Activated T-cell treated with anti-CD3 and anti-CD28 coated beads, Interleukin-2, amount 50 U/mL, for 24 hours (primary cell): ENCODE measurements at regions not wholly inside any gene's neighbourhood (a gene's known extent, or its start where the extent isn't known, plus 50 kb on each side); places are given as distances from the start of the nearest gene placed in this dataset.

Experiments used
- DNase-seq: peaks from one replicate; pipeline ENCODE4 v3.0.0-alpha.2; 2020
- H3K27ac Mint-ChIP-seq: 2 replicates; pipeline ENCODE4 v1.8.0; 2020; ENCODE audit warnings: mild to moderate bottlenecking, mixed read lengths
- H3K27me3 Mint-ChIP-seq: 2 replicates; pipeline ENCODE4 v1.8.0; 2020; ENCODE audit warnings: mixed read lengths
- H3K36me3 Mint-ChIP-seq: 2 replicates; pipeline ENCODE4 v1.8.0; 2020; ENCODE audit warnings: low read depth, mixed read lengths
- H3K4me1 Mint-ChIP-seq: 2 replicates; pipeline ENCODE4 v1.8.0; 2020; ENCODE audit warnings: low read depth, mixed read lengths
- H3K4me3 Mint-ChIP-seq: 2 replicates; pipeline ENCODE4 v1.8.0; 2020; ENCODE audit warnings: mild to moderate bottlenecking, moderate library complexity, mixed read lengths
- H3K9me3 Mint-ChIP-seq: 2 replicates; pipeline ENCODE4 v1.8.0; 2020; ENCODE audit warnings: mixed read lengths

DNA sequence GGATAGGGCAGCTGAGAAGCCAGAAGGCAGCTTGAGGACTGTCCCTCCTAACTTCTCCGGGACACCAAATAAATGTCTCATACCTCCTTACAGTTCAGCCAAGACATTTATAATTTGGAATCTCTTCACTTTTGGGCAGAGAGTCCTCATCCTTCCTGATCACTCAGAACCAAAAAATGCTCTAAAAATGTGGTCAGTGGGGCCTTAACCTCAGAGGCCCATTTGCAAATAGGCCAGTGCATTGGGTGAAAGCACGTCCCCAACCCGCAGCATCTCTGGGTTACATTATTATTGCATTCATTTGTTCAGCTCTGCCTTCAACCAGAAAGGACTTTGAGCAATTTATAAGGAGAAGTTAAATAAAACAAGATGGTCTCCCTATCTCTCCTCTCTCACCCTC, 112.4 kb upstream of the IRX3 start:
- no peaks in the 10 kb centered on the region for H3K36me3 Mint-ChIP-seq
- no peak overlapping the region for H3K27ac Mint-ChIP-seq
- peaks cover 26% of the 10 kb centered on the region for H3K27me3 Mint-ChIP-seq
- H3K4me3 Mint-ChIP-seq, result no peak overlapping the region
- no peak for DNase-seq
- no peaks in the 10 kb centered on the region for H3K9me3 Mint-ChIP-seq
- H3K4me1 Mint-ChIP-seq, result no peaks in the 10 kb centered on the region

DNA sequence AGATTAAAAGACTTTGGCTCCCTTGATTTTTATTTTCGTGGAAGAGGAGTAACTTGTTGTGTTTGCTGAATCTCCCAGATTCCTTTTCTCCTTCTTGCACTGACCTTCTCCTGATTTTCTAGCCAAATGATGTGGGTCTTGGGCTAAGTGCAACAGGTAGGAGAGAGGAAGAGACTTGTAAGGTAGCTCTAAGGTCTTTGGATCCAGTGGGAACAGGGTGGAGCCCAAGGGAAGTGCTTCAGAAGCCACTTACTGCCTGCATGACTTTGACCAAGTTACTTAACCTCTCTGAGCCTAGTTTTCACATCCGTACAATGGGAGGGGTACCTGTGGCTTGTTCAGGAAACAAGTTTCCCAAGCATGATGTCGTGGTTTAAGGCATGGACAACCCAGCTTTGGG, 111.3 kb upstream of the IRX3 start:
- no peaks in the 10 kb centered on the region for H3K36me3 Mint-ChIP-seq
- H3K27me3 Mint-ChIP-seq, result peaks cover 31% of the 10 kb centered on the region
- no peaks in the 10 kb centered on the region for H3K9me3 Mint-ChIP-seq
- H3K27ac Mint-ChIP-seq, result no peak overlapping the region
- no peaks in the 10 kb centered on the region for H3K4me1 Mint-ChIP-seq
- no peak overlapping the region for H3K4me3 Mint-ChIP-seq
- no peak for DNase-seq

DNA sequence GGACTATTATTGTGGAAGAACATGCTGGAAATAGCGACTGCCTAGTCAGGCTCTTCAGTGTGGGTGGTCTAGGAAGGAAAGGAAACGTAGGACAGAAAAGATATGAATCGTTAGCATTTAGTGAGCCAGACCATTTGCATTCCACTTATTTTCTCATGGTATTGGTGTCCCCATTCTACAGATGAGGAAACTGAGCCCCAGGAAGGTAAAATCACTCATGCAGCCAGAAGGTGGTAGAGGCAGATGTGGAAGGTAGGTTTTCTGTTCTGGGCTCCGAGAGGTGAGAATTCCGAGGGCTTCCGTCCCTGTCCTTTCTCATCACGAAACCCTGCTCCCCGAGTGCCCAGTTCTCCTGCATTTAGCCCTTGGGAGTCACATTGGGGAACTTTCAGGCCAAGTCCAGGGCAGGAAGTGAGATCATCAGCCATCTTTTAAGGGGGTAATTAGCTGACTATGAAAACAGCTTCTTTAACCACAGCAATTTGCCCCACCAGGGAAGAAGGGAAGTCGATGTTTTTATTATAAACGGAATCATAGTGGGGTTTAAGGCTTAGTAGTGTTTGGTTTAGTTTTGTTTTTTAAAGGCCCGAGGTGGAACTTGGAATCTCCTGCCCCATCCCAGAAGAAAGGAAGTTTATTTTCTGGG, 110.7 kb upstream of the IRX3 start:
- no peaks in the 10 kb centered on the region for H3K9me3 Mint-ChIP-seq
- no peak for DNase-seq
- no peak overlapping the region for H3K27ac Mint-ChIP-seq
- no peaks in the 10 kb centered on the region for H3K4me1 Mint-ChIP-seq
- no peak overlapping the region for H3K4me3 Mint-ChIP-seq
- H3K27me3 Mint-ChIP-seq, result peaks cover 31% of the 10 kb centered on the region
- no peaks in the 10 kb centered on the region for H3K36me3 Mint-ChIP-seq

DNA sequence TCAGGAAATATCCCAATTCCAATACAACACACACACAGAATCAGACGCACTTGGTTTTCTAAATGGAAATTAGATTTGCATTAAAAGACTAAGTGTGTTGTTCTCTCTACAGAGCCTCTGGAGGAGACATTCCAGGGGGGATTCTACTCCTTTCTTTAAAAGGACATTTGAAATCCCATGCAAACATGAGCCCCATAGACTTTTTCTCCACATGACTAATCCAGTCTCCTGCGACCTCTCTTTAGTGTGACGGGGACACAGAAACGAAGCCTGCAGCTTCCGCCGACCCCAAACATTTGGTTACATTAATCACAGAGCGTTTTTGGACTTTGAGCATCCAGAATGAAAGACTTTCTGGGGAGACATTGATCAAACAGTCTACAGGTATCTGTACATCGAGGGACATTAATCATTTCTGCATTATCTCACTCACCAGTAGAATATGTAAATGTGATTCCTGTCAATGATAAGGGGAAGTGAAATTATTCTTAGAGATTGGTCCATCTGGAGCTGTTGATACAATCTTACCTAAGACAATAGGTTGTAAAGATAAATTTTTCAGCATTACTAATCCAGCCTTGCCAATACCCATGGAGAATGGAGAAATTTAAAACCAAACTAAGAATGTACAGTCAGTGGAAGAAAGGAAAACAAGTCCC, 103.4 kb upstream of the IRX3 start:
- Mint-ChIP-seq H3K4me1 (no peaks in the 10 kb centered on the region), H3K27ac (no peak overlapping the region), H3K4me3 (no peak overlapping the region), H3K9me3 (no peaks in the 10 kb centered on the region), H3K27me3 (peaks cover 11% of the 10 kb centered on the region), H3K36me3 (no peaks in the 10 kb centered on the region)
- no peak for DNase-seq

DNA sequence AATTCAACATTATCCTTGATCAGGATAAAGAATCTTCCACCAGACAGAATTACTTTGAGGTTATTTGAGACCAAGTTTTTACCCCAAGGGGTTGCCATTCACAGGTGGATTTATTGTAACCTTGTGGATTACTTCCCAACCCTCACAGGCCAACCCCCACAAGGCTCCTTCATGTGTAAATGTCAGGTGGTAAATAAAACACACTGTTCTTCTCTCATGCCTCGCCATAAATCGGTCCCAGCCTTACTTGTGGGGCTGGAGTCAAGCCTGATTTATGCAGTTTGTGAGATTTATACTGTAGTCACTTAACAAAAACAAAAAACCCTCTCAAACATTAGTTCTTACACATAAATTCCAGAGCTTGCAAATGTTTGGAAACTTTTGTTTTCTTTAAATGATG, 98.6 kb upstream of the IRX3 start:
- Mint-ChIP-seq H3K36me3 (no peaks in the 10 kb centered on the region), H3K4me3 (no peak overlapping the region), H3K27ac (no peak overlapping the region), H3K9me3 (peaks cover 4% of the 10 kb centered on the region), H3K27me3 (peaks cover 3% of the 10 kb centered on the region), H3K4me1 (no peaks in the 10 kb centered on the region)
- DNase-seq, result no peak

DNA sequence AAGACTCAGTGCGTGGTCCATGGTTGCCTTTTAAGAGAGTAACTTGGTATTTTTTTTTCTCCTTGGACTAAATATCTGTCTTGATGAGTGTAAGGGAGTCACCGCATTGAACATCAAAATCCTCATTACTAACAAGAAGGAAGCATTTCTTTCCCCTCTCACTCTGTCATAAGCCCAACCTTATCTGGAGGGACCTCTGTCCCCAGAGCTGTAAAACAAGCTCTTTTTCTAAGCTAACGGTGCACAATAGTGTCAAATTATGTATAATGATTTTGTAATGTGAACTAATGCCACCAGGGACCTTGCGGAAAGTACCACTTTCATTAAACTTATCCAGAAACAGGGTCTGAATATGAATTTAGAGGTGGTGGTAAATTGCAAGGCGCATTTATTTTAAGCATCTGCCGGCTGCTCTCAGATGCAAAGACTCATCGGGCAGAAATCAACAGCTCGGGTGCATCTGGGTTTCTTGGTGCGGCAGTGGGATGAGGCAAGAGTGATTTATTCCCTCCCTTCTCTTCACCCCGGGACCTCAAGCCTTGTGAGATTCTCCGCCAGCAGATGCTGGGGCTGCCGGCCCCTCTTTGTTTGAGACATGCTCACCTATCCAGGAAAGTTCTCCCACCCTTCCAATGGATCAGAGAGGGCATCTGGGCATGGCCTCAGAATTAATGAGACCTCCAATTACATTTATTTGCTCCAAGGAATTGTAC, 95.2 kb upstream of the IRX3 start:
- no peak overlapping the region for H3K27ac Mint-ChIP-seq
- H3K4me1 Mint-ChIP-seq, result no peaks in the 10 kb centered on the region
- no peaks in the 10 kb centered on the region for H3K36me3 Mint-ChIP-seq
- H3K9me3 Mint-ChIP-seq, result peaks cover 11% of the 10 kb centered on the region
- H3K27me3 Mint-ChIP-seq, result peaks cover 8% of the 10 kb centered on the region
- no peak for DNase-seq
- H3K4me3 Mint-ChIP-seq, result no peak overlapping the region

DNA sequence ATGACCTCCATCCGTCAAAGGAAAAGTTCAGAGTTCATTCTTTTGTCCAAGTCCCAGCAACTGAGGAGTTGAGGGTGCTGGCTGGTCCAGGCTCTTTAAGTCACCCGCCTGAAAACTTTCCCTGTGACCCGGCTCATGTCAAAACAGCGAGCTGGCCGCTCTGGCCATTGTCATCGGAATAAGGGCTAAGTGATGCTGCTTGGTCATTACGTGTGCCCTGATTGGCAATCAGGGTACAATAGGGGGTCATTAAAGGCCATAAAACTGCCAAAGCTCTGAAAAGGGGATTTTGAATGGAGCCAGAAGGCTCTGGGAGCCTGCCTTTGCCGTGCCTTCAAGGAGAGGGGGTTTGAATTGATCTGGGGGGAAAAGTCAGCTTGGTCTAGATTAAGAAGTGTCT, 88.5 kb upstream of the IRX3 start:
- Mint-ChIP-seq H3K4me3 (no peak overlapping the region), H3K27ac (no peak overlapping the region), H3K36me3 (no peaks in the 10 kb centered on the region), H3K9me3 (peaks cover 8% of the 10 kb centered on the region), H3K27me3 (peaks cover 64% of the 10 kb centered on the region), H3K4me1 (peaks cover 5% of the 10 kb centered on the region)
- DNase-seq, result no peak

DNA sequence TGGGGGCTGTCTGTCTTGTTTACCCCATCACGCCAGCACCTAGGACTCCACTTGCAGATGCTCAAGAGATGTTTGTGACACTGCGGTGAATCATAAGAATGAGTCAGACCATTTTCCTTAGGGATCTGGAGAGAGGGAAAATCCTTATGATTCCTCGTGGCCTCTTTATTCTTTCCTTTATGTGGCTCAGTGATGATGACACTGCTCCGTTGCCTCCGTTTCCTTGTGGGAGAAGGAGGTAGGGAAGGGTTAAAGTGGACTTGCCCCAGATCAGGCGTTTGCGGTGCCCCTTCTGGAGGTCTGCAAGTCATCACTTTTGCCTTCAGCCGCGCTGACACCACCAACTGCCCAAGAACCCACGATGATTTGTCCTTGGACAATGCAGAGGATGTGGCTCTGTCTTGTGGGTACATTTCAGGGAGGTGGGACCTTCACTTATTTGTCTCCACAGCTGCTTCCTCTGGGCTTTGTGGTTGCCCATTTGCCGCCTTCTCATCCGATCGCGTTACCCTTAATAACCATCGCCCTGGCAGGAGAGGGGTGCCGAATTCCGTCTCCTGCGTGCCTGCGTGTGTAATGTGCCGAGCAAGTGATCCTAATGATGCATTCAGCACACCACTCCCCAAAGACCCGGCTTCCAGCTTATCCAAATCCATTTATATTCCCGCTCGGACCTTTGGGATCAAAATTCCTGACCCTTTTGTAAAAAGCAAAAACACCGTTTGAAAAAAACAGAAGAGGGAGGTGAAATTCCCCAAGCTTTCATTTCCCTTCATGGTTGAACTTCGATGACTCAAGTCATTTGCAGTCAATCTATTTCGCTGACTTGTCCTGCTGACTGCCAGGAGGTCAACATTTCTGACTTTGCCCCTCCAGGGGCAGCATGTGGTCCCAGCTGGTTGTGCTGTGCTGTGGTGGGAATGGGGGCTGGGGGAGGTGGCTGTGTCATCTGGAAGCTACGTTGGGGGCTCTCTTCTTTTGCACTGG, 87.2 kb upstream of the IRX3 start:
- no peak overlapping the region for H3K4me3 Mint-ChIP-seq
- H3K4me1 Mint-ChIP-seq, result peaks cover 5% of the 10 kb centered on the region
- peaks cover 66% of the 10 kb centered on the region for H3K27me3 Mint-ChIP-seq
- no peak for DNase-seq
- no peak overlapping the region for H3K27ac Mint-ChIP-seq
- peaks cover 6% of the 10 kb centered on the region for H3K9me3 Mint-ChIP-seq
- H3K36me3 Mint-ChIP-seq, result no peaks in the 10 kb centered on the region

DNA sequence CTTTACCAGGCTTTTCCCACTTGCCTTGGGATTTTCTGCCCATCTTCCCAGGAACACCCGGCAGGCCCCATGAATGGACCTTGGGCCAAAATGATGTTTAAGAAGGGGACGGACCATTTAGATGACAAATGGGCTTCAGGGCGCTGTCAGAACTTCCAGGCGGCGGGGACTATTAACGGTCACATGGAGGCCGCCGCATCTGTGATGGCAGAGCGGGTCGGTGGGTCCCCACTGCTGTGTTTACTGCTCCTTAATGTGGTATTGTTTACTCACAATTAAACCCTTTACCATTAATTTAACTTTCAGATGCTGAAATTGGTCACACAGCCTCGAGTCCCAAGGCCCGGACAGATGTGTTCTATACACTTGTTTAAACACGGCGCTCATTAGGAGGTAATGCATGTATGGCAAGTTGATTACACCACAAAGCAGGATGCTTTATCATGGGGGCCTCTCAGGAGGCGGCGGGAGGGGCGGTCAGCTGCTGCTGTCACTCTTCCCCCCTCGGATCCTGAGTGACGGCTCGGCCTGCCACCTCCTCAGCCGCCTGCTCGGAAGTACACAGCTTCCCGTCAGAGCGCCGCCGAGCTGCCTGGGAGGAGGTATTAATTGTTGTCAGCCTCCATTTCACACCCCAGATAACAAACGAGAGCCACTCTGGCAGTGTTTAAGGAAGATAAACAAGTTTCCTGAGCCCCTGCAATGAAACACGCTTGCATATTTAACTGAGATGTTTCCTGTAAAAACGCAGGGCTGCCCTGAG, 83.9 kb upstream of the IRX3 start:
- Mint-ChIP-seq H3K36me3 (no peaks in the 10 kb centered on the region), H3K27ac (no peak overlapping the region), H3K4me3 (no peak overlapping the region), H3K27me3 (peaks cover 50% of the 10 kb centered on the region), H3K9me3 (no peaks in the 10 kb centered on the region), H3K4me1 (peaks cover 5% of the 10 kb centered on the region)
- DNase-seq, result no peak

DNA sequence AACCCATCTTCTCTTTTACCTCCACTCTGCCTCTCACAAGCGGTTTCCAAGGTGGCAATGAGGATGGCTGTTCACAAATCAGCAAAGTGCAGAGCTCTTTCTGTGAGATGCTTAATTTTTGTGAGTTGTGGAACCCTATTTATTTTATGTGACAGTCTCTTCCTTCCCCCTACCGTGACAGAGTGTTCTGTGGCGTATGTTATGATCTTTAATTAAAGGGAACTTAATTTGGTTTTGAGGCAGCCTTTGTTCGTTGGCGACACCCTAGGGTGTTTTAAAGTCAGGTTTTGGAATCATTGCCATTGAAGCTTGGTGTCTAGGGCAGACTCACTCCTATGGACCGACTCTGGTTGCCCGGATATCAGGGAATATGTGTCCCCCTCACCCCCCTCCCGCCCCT, 83.3 kb upstream of the IRX3 start:
- H3K4me3 Mint-ChIP-seq, result no peak overlapping the region
- H3K9me3 Mint-ChIP-seq, result no peaks in the 10 kb centered on the region
- peaks cover 46% of the 10 kb centered on the region for H3K27me3 Mint-ChIP-seq
- H3K4me1 Mint-ChIP-seq, result peaks cover 5% of the 10 kb centered on the region
- no peak overlapping the region for H3K27ac Mint-ChIP-seq
- no peaks in the 10 kb centered on the region for H3K36me3 Mint-ChIP-seq
- DNase-seq, result no peak

DNA sequence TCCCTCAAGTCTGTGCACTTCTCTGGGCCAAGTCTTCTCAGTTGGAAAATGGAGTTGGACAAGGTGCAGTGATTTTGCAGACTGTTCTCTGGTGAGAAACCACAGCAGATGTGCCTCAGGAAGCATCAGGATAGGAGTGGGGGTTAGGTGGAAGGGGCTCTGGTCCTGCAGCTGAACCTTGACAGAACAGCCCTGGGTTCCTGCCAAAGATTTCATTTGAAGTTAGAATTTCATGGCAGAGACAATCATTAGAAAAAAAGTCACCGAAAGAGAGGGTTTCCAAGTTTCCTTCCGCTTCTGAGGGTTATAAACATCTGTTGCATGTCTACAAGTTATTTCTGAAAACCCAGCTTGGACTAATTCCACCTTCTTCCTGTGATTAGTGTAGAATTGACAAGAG, 80.4 kb upstream of the IRX3 start:
- H3K4me1 Mint-ChIP-seq, result no peaks in the 10 kb centered on the region
- no peaks in the 10 kb centered on the region for H3K9me3 Mint-ChIP-seq
- no peak for DNase-seq
- H3K27ac Mint-ChIP-seq, result no peak overlapping the region
- H3K27me3 Mint-ChIP-seq, result peaks cover 45% of the 10 kb centered on the region
- H3K4me3 Mint-ChIP-seq, result no peak overlapping the region
- H3K36me3 Mint-ChIP-seq, result no peaks in the 10 kb centered on the region

DNA sequence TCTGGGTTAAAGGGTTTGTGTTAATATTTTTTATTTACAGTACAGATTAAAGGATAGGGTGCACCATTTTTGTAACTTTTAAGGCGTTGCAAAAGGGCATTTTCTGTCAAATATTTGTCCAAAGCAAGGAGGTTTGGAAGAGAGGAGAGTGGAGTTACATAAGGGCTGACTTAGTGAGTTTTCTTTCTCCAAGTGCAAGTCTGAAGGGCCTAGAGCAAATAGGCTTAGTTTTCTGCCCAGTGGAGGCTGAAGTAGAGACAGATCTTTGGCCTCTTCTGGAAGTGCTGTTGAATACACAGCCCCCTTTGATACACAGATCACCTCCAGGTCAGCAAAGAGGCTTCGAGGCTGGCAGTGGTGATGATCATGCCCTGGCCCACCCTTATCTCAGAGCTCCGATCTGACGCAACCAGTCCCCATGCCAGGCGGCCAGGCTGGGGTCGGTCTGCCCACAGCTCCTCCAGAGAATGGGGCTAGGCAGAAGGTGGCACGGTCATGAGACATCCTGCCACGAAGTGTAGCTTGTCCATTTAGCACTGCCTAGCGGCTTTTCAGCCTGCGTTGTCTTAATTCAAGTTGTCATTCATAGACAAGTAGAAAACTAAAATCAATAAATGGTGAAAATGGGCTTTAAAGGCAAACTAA, 79.5 kb upstream of the IRX3 start:
- no peaks in the 10 kb centered on the region for H3K9me3 Mint-ChIP-seq
- no peaks in the 10 kb centered on the region for H3K4me1 Mint-ChIP-seq
- DNase-seq, result no peak
- H3K27ac Mint-ChIP-seq, result no peak overlapping the region
- H3K4me3 Mint-ChIP-seq, result no peak overlapping the region
- no peaks in the 10 kb centered on the region for H3K36me3 Mint-ChIP-seq
- H3K27me3 Mint-ChIP-seq, result peaks cover 48% of the 10 kb centered on the region

DNA sequence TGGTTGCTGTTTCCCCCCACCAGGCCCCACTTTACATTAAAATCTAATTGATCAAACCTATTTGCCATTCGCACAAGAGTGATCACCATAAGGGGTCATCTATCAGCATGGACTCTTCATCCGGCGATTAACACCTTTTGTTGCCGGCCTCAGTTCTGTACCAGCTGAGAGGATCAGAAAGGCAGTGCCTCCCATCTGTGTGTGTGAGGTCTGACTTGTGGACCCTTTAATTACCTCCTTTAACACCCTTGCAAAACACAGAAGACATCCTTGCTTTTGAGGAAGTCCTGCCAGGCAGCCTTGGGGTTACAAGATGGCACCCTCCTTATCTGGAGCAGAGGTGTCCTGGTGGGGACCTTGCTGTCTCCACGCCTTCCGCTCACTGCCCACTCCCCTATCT, 77.2 kb upstream of the IRX3 start:
- DNase-seq, result no peak
- Mint-ChIP-seq H3K36me3 (no peaks in the 10 kb centered on the region), H3K27me3 (peaks cover 51% of the 10 kb centered on the region), H3K27ac (no peak overlapping the region), H3K4me3 (no peak overlapping the region), H3K4me1 (no peaks in the 10 kb centered on the region), H3K9me3 (no peaks in the 10 kb centered on the region)
